Suppressor macrophage treated with lipopolysaccharide for 4 hours (primary cell): ENCODE measurements at regions not wholly inside any gene's neighbourhood (a gene's known extent, or its start where the extent isn't known, plus 50 kb on each side); places are given as distances from the start of the nearest gene placed in this dataset.
A peak's percentile ranks its signal among the peaks of the same experiment; 100 is the strongest.
"Not testable (repeated sequence)": the region's sequence is repeated elsewhere in the genome, so short reads cannot be mapped to it uniquely, and the experiment has no call there.

Experiments used
- DNase-seq: peaks from one replicate; pipeline ENCODE4 v3.0.0-alpha.2; 2020

DNA sequence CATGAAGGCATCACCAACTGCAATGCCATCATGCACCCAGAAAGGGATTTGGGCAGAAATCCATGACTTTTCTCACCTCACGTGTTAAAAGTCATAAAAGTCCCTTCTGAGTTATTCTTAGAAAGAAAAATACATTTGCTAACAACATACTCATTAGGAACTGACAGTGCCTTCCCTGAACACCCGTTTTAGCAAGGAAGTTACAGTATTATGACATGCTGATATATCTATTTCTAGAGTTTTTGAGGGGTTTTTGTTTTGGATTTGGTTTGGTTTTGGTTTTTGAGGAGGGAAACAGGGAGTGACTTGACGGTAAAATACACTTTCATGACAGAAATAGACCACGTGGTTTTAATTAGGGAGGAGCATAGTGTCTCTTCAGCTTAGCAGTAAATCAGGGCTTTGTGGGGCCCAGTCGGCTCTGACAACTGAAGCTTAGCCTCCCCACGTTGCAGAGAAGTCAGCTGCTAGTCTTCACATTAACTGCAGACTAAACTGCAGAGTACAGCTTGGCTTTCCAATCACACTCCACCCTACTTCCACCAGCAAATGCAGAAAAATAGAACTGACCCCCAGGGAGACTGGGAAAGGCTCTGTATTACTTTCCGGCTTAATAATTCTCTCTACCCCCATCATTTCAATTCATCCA, 141.4 kb downstream of the FAM124B start:
- peak; percentile 33 for DNase-seq

DNA sequence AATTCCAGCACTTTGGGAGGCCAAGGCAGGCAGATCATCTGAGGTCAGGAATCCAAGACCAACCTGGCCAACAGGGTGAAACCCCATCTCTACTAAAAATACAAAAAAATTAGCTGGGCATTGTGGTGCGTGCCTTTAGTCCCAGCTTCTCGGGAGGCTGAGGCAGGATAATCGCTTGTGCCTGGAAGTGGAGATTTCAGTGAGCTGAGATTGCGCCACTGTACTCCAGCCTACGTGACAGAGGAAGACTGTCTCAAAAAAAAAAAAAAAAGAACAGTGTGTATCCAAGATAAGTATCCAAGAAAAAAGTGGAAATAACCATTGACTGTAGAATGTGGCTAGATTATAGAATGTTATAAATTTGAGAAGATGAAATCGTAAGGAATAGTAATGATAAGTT, 142.1 kb downstream of the FAM124B start:
- DNase-seq = no peak

DNA sequence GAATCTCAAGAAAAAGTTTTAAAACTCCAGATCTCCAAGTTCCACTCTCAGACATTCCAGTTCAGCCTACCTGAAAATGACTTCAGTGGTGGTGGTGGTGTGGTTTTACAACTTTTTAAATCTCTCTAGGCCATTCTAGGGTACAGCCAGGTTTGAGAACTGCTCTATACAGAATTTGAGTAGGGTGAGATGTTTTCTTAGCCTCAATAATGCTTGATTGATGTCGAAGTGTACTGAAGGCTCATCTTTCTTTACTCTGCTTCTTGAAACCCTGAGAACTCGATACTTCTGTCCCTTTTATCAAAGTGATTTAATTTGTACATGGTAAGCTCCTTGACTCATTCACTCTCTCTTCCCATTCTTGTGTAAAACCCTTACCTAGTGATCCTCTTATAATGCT, 143.8 kb downstream of the FAM124B start:
- DNase-seq = no peak

DNA sequence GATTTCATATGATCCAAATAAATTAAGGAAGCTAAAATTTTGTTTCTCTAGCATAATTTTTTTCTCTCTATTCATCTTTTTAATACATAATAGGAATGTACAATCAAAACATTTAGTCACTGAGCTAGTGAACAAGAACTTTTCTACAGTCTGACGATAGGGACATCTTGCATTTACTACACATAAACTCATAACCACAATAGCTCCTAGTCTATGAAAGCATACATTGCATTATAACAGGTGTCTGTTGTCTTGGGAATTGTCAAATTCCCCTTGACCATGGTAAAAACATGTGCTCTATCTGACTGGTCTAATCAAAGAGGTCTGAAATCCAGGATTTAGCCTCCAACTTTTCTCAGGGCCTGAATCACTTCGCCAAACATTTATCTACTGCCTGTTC, 144.8 kb downstream of the FAM124B start:
- no peak for DNase-seq

DNA sequence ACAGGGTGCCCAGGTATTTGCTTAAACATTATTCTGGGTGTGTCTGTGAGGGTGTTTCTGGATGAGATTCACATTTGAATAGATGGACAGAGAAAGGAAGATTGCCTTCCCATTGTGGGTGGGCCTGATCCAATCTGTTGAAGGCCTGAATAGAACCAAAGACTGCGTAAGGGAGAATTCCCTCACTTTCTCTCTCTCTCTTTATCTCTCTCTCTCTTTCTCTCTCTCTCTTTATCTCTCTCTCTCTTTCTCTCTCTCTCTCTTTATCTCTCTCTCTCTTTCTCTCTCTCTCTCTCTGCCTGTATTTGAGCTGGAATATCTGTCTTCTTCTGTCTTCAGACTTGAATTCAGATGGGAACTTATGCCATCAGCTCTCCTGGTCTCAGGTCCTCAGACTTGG, 148.4 kb downstream of the FAM124B start:
- DNase-seq = no peak

DNA sequence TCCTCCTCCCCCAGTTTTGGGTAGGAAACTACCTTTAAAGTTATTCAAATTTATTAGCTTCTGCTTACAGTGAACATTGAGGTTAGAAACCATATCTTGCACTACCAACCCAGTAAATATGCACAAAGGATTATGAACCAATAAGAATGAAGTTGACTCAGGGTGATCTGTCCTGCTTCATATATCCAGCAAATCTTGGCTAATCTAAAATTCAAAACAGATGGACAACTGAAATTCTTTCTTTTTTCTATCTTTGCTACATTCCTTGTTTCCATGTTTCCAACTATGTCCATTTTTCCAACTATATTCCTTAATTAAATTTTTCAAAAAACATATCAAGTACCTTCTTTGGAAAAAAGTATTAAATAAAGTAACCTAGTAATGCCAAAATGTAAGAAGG, 149.3 kb downstream of the FAM124B start:
- DNase-seq = no peak

DNA sequence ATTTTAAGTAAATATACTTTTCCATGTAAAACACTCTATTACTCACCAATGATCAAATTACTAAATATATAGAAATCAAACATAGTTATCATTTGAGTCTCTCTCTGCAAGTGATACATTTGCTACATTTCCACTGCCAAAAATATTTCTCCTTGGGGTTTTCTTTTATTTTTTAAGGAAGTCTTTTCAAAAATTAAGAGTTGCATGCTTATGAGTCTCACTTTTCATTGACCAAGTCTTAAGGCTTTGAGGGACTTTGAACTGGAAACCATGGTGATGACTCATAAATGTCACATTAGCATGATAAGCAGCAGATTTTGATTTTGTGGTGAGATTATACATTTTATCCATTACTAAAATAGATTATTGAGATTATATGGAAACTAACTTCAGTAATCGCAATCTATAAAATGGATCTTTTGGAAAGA, 152.9 kb downstream of the FAM124B start:
- DNase-seq = no peak

DNA sequence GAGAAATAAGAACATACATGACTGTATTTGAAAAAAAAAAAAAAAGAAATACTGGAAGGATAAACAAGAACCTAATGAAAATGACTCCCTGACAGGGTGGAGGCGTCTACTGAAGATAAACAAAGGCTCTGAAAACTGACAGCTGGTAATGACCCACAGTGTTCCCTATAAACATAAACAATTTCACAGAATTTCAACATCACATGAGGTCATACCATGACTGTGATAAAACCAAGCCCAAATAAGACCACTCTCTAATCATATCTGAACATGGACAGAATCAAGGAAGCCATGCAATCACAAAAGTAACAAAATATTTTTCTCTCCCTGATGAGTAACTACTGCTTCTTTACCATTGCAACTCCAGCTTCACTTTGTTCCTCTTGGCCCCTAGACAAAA, 159.3 kb downstream of the FAM124B start:
- no peak for DNase-seq

DNA sequence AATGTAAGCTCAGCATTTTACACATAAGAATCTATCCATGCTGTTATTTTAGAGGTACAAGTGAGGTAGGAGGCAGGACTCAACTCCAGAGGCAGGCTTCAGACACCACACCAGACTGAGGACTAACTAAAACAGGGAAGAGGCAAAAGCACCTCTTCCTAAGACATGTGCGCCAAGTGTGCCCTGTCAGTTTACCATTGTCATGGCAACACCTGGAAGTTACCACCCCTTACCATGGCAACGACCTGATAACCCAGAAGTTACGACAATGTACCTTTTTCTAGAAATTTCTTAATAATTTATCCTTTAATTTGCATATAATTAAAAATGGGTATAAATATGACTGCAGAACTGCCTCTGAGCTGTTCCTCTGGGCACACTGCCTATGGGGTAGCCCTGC, 160.1 kb downstream of the FAM124B start:
- DNase-seq = no peak

DNA sequence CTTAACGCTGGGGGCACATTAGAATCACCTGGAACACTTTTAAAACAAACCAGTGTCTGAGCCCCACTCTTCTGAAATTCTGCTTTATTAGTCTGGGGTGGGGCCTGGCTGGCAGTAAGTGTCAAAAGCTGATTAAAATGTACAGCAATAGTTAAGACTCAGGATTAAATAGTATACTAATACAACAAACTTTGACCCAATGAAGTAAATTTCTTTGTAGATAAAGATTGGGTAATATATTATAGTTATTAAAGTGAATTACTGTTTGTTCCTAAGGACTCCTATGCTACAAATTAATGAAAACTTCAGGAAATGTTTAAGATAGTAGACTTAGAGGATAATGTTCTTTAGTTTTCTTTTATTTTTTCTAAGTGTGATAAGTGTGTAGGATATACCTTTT, 160.9 kb downstream of the FAM124B start:
- DNase-seq = no peak

DNA sequence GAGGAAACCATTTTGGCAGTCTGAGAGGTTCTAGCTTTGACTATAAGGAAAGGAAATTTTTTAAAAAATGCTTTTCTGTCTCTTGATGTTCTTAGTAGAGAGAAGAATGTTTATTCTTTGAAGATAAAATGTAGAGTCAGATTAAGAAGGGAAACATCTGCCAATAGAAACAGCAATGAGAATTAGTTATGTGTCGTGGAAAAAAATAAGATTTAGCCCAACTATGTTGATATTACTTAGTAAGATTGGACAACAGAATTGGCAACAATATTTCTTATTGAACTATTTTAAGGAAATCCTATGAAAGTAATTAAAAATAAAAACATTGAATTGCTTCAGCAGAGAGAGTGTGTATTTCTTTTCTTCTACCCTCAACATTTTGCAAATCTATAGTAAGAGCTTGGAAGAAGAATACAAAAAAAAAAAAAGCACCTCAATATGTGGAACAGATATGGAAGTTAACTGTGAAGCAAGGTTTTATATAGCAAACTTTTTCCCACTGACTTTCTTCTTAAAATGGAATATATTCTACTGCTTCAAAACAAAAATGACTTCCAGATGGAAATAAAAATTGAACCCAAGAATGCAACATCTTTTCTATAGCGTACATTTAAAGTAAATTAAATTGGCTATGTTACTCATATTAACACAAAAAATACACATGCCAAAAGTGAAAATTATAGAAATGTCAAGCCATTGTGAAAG, 177.9 kb downstream of the FAM124B start:
- no peak for DNase-seq

DNA sequence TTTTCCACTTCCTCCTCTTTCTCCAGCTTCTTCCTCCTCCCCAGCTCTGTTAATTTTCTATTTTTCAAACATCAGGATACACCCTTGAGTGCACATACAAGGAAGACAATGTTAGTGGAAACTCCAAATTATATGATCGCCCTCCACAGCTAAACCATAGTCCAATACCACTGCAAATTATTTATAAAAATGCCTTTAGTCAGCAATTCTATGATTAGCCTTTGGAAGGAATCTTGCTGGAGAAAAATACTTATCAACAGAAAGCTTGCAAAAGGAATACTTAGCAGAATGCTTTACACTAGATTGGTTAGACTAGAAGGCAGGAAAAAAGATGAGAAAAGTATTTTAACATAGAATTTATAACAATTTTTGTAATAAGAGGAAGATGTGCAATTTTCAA, 178.9 kb downstream of the FAM124B start:
- no peak for DNase-seq

DNA sequence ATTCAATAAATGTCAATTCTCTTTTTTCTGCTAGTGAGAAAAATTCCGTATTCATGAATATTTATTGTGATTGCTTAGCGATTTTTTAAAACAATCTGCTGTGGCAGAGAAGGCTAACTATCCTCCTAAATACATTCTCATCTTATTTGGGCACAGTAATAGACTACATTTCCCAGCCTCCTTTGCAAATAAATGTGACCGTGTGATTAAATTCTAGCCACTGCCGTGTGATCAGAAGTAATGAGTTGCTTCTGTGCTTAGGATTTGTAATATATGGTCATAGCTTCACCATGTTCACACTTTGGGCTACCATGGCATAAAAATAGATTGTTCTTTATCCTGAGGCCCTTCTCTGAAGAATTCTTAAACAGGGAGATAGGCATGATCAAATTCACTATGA, 179.6 kb downstream of the FAM124B start:
- DNase-seq = no peak

DNA sequence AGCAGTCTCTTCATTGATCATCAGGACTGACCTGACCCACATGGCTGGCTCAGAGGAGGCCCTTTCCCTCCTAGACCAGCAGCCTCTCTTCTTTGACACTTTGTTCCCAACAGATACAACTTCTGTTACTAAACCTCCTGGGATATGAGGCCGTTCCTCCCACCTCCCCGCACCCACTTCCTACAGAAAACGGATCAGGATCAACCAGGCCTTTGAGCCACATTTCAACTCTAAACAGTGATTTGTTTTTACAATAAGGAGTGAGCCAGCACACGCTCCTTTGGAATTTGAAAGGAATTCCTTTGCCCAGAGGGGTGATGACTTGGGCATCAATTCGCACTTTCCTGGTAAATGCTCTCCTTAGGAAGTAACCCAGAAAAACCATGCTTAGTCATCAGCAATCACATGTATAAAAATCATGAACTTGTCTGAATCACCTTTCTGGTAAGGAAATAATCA, 180.4 kb downstream of the FAM124B start:
- no peak for DNase-seq

DNA sequence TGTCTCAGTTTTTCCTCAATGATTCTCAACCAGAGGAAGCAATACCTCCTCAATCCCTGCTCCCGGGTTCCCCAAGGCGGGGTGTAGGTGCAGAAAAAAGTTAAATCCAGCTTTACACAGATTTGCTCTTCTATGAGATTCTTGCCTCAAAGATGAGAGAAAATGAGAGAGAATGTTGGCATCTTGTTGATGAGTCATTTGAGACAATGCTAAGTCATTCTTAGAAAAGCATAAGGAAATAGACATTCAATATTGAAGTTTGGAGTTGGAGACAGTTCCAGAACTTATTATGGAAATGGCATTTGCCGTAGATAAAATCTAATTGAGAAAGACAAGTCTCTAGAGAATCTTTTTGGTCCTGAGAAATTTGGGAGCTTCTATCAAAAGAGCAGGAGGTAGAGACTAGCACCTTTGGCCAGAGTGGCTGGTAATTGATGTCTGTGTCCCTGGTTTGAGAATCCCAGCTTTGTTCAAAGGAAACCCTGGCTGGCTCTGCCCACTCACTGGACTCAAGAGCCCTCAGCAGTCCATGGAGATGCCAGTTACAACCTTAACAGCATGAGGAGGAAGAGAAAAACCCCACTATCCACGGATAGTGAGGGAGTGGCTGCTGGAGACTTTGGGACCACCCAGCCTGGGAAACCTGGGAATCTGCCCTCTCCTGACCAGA, 181.2 kb downstream of the FAM124B start:
- DNase-seq = no peak

DNA sequence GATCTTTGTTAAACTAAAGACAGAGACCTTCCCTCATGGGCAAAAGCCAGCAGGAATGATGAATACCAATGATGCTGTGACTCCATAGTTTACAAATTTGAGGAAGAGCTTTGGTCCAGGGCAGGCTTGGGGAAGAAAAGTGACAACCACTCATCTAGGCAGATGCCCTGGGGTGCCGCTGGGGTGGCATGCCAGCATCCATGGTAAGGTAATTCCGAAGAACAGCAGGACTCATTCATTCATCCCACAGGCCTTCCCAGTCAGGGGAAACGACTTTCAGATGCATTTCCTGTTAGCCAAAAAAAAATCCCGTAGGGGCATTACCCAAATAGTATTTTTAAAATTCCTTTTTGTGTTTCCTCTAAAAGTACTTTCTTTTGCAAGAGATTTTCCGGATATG, 180.7 kb upstream of the SERPINE2 start:
- no peak for DNase-seq

DNA sequence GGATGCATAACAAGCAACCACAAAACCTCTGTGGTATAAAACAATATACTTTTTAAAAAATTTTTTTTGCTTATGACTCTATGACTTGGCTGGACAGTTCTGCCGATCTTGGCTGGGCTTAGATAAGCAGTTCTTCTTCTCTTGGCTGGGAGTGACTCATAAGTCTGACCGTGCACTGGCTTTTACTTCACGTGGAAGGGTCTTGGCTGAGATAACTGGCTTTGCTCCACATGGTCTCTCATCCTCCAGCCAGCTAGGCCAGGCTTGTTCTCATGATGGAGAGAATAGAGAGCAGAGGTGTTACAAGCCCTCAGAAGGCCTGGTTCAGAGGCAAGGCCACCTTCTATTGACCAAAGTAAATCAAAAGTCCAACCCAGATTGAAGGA, 178.9 kb upstream of the SERPINE2 start:
- no peak for DNase-seq

DNA sequence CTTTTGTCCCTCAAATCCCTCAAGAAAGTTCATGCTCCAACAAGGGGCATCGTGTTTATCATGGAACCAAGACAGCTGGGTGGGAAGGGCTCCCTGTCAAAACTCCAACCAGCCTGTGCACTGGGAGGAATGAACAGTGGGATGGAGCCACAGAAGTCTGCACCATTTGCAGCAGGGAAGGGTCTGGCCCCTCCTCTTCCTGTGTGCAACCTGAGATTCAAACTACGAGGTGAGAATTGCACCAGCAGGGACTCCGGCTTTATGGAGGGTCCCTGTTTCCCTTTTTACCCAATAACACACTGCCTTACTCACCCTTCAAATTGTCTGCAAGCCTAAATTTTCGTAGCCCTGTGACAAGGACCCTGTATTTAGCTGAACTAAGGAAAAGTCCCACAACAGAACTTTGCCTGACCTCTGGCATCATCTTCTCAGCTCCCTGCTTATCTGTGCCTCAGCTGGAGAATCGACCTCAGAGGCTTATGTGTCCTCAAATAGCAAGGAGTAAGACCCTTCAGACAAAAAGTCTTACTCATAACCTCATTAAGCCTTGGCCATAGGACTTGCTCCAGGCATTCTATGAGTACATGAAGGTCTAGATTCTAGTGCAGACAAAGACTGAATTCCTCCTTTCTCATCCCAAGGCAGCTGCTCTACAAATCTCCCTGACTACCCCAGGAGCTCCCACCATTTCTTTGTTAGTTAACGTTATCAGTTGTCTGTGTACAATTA, 178.3 kb upstream of the SERPINE2 start:
- DNase-seq = no peak

DNA sequence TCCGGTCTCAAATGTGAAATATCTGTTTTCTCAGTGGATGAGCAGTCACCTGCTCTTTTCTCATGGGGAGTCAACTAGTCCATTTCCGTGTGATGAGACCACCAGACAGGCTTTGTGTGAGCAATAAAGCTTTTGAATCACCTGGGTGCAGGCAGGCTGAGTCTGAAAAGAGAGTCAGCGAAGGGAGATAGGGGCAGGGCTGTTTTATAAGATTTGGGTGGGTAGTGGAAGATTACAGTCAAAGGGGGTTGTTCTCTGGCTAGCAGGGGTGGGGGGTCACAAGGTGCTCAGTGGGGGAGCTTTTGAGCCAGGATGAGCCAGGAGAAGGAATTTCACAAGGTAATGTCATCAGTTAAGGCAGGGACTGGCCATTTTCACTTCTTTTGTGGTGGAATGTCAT, 176.5 kb upstream of the SERPINE2 start:
- DNase-seq = not testable (repeated sequence)

DNA sequence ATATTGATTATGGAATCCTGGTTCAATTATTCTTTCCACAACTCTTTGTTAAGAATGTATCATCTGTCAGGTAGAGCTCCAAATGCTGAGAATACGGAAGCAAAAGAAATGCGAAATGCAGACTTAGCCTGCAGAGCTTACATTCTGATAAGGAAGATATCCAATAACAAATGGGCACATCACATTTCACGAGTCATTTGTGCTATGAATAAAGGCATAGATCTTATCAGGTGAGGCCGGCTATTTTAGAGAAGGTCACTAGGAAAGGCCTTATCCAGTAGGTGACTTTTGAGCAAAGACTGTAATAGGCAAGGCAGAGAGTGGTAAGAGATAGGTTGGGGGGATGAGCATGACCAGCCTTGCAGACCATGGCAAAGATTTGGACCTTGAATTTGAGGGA, 174.3 kb upstream of the SERPINE2 start:
- DNase-seq = no peak

DNA sequence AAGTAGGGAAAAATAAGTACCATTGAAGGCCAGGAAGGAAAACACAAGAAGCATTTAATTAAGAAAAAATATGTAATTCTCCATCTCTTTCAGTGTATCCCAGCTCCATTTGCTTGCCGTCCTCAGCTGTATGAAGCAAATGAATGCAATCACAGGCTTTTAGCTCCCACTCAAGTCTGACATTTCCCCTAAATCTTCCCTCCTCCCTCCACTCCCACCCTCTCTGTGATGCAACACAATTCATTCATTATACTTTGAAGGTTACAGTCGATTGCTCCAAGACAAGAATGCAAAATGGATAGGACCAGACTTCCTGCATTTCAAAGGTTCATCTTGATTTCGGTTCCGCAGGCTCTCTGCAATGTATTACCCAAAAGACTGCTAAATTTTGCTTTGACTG, 172.7 kb upstream of the SERPINE2 start:
- DNase-seq = peak; percentile 12

DNA sequence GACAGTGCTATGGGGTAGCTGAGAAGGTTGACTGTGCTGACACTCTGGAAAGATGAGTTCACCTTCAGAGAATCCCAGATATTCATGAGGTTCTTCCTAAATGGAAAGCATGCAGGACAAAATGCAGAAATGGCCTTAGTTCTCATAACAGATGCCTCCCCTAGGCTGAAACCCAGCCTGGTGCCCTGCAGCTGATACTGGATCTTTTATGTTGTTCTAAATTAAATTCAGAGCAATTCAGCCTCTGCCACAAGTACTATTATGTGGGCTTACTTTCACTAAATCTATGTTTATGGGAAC, 172.0 kb upstream of the SERPINE2 start:
- DNase-seq = no peak

DNA sequence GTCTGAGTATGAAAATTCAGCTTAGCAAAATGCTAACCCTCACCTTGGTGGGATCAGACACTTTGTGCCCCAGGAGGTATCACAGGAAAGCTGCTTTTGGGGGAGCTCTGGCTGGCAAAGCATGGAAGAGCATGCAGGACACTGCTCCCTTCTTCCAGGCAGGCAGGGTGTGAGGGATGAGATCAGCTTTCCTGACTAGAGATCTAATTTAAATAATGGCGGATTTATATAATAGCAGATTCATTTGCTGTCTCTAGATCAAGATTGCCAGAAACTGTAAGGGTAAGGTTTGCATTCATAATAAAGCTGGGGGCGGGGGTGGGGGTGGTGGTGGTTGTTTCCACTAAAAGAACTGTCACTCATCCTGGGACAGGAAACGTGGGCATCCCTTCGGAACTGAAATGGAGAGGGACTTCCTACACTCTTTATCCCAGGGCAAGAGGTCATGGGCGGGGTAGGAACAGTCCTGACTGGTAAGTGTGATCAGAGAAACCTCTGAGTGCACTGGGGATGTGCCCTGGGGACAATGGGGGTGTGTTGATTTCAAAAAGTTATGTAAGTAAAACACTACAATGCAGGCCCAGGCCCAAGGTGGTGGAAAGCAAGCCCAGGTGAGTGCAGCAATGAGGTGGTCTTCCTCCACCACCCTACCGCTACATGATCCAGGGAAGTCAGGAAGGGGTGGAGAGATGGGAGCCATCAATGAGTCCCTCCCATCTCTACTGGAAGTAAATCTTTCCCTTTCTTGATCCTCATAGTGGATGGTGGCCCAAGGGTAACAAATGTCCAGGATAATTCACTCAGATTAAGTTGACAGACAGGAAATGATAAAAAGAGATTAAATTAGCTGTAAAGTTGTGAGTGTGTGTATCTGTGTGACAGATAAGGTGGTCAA, 171.4 kb upstream of the SERPINE2 start:
- no peak for DNase-seq
